K562 (cell line): ENCODE measurements at regions not wholly inside any gene's neighbourhood (a gene's known extent, or its start where the extent isn't known, plus 50 kb on each side); places are given as distances from the start of the nearest gene placed in this dataset.

Experiments
- ARNT ChIP-seq, 2 experiments: fragments of 450-650 bp; IDR thresholded peaks; 2 replicates each; pipeline ENCODE4 v1.6.1; 2016; ENCODE audit warnings: mild to moderate bottlenecking in 1 of 2
- DDX20 ChIP-seq: fragments of 450-650 bp; IDR thresholded peaks from 2 replicates; pipeline ENCODE4 v1.6.1; 2016; ENCODE audit warnings: missing genetic modification characterization, low read depth, mild to moderate bottlenecking, missing compliant biosample characterization, moderate library complexity
- DNMT1 ChIP-seq: fragments of 450-650 bp; IDR thresholded peaks from 2 replicates; pipeline ENCODE4 v1.6.1; 2016; ENCODE audit warnings: antibody characterized with exemption, mild to moderate bottlenecking
- JUNB ChIP-seq: fragments of 450-650 bp; formaldehyde crosslinking; conservative IDR thresholded peaks from 2 replicates; pipeline ENCODE4 v1.4.0; 2020; ENCODE audit warnings: mild to moderate bottlenecking
- KLF10 ChIP-seq: fragments of 250-450 bp; sonication (Bioruptor Pico); IDR thresholded peaks from 2 replicates; pipeline ENCODE4 v1.6.1; 2021; ENCODE audit warnings: matching md5 sums
- KLF16 ChIP-seq: IDR thresholded peaks from 2 replicates; pipeline ENCODE4 v1.6.1; 2016; ENCODE audit warnings: antibody characterized with exemption
- L3MBTL2 ChIP-seq: fragments of 450-650 bp; IDR thresholded peaks from 2 replicates; pipeline ENCODE4 v1.6.1; 2016; ENCODE audit warnings: mild to moderate bottlenecking, moderate library complexity
- MEIS2 ChIP-seq: fragments of 450-650 bp; IDR thresholded peaks from 2 replicates; pipeline ENCODE4 v1.6.1; 2014; ENCODE audit warnings: mild to moderate bottlenecking; ENCODE audit not compliant: partially characterized antibody
- MTA2 ChIP-seq: fragments of 450-650 bp; IDR thresholded peaks from 2 replicates; pipeline ENCODE4 v1.6.1; 2016; ENCODE audit warnings: low read depth
- NEUROD1 ChIP-seq: fragments of 150-350 bp; IDR thresholded peaks from 2 replicates; pipeline ENCODE4 v1.6.1; 2014; ENCODE audit warnings: borderline replicate concordance, low read length, low read depth; ENCODE audit not compliant: partially characterized antibody
- NFIC ChIP-seq: fragments of 450-650 bp; IDR thresholded peaks from 2 replicates; pipeline ENCODE4 v1.6.1; 2017; ENCODE audit warnings: mild to moderate bottlenecking, inconsistent platforms
- ZNF586 ChIP-seq: fragments of 450-650 bp; formaldehyde crosslinking; conservative IDR thresholded peaks from 2 replicates; pipeline ENCODE4 v1.4.0; 2020; ENCODE audit warnings: mild to moderate bottlenecking, moderate library complexity
- TF ChIP-seq, protein P1 (sequence below): fragments of 450-650 bp; IDR thresholded peaks from 2 replicates; pipeline ENCODE4 v1.6.1; 2016; ENCODE audit warnings: mild to moderate bottlenecking, moderate library complexity
- TF ChIP-seq, protein P2 (sequence below): fragments of 450-650 bp; IDR thresholded peaks from 2 replicates; pipeline ENCODE4 v1.6.1; 2014; ENCODE audit warnings: low read depth, mild to moderate bottlenecking, moderate library complexity, borderline replicate concordance

DNA sequence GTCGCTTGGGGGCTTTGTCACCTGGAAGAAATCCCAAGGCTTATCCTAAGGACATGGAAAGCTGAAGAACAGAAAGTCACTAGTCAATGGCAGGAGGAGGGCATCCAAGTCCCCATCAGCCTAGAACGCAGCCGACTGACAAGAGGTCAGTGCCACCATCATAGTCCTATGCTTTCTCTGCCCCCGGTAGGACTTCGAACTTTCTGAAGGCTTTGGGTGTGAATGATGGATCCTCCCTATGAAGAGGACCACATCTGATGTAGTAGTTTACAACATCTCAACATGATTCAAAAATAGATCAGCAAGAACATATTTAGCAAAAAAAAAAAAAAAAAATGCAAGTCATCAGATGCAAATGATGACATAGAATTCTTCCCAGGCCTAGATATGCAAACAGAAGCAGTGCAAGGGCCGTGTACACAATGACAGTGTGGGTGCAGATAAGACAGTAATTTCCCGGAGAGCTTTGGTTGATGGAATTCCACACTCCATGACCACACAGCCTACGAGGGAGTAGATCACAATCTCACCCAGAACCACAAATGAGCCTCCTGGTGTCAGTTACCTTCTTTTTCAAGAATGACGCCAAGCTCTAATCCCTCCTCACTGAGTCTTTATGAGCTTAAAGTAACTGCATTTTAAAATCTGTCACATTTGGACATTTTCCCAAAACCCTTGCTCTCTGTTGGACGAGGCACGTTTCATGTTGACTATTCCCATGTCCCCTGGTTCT is 88.2 kb downstream of the PSMG1 start (continued):
- TF ChIP-seq, protein P1, sequence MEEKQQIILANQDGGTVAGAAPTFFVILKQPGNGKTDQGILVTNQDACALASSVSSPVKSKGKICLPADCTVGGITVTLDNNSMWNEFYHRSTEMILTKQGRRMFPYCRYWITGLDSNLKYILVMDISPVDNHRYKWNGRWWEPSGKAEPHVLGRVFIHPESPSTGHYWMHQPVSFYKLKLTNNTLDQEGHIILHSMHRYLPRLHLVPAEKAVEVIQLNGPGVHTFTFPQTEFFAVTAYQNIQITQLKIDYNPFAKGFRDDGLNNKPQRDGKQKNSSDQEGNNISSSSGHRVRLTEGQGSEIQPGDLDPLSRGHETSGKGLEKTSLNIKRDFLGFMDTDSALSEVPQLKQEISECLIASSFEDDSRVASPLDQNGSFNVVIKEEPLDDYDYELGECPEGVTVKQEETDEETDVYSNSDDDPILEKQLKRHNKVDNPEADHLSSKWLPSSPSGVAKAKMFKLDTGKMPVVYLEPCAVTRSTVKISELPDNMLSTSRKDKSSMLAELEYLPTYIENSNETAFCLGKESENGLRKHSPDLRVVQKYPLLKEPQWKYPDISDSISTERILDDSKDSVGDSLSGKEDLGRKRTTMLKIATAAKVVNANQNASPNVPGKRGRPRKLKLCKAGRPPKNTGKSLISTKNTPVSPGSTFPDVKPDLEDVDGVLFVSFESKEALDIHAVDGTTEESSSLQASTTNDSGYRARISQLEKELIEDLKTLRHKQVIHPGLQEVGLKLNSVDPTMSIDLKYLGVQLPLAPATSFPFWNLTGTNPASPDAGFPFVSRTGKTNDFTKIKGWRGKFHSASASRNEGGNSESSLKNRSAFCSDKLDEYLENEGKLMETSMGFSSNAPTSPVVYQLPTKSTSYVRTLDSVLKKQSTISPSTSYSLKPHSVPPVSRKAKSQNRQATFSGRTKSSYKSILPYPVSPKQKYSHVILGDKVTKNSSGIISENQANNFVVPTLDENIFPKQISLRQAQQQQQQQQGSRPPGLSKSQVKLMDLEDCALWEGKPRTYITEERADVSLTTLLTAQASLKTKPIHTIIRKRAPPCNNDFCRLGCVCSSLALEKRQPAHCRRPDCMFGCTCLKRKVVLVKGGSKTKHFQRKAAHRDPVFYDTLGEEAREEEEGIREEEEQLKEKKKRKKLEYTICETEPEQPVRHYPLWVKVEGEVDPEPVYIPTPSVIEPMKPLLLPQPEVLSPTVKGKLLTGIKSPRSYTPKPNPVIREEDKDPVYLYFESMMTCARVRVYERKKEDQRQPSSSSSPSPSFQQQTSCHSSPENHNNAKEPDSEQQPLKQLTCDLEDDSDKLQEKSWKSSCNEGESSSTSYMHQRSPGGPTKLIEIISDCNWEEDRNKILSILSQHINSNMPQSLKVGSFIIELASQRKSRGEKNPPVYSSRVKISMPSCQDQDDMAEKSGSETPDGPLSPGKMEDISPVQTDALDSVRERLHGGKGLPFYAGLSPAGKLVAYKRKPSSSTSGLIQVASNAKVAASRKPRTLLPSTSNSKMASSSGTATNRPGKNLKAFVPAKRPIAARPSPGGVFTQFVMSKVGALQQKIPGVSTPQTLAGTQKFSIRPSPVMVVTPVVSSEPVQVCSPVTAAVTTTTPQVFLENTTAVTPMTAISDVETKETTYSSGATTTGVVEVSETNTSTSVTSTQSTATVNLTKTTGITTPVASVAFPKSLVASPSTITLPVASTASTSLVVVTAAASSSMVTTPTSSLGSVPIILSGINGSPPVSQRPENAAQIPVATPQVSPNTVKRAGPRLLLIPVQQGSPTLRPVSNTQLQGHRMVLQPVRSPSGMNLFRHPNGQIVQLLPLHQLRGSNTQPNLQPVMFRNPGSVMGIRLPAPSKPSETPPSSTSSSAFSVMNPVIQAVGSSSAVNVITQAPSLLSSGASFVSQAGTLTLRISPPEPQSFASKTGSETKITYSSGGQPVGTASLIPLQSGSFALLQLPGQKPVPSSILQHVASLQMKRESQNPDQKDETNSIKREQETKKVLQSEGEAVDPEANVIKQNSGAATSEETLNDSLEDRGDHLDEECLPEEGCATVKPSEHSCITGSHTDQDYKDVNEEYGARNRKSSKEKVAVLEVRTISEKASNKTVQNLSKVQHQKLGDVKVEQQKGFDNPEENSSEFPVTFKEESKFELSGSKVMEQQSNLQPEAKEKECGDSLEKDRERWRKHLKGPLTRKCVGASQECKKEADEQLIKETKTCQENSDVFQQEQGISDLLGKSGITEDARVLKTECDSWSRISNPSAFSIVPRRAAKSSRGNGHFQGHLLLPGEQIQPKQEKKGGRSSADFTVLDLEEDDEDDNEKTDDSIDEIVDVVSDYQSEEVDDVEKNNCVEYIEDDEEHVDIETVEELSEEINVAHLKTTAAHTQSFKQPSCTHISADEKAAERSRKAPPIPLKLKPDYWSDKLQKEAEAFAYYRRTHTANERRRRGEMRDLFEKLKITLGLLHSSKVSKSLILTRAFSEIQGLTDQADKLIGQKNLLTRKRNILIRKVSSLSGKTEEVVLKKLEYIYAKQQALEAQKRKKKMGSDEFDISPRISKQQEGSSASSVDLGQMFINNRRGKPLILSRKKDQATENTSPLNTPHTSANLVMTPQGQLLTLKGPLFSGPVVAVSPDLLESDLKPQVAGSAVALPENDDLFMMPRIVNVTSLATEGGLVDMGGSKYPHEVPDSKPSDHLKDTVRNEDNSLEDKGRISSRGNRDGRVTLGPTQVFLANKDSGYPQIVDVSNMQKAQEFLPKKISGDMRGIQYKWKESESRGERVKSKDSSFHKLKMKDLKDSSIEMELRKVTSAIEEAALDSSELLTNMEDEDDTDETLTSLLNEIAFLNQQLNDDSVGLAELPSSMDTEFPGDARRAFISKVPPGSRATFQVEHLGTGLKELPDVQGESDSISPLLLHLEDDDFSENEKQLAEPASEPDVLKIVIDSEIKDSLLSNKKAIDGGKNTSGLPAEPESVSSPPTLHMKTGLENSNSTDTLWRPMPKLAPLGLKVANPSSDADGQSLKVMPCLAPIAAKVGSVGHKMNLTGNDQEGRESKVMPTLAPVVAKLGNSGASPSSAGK: no peak
- TF ChIP-seq ZNF586 (CRISPR knock-in tag): no peak
- peak; percentile 32; the same call in 1 of the 2 replicates for TF ChIP-seq L3MBTL2
- TF ChIP-seq NEUROD1: peak; percentile 30
- peak in 1 of 2 experiments; percentile 80; a peak in 2 of 4 replicates for TF ChIP-seq ARNT (IDR thresholded peaks at IDR 0.05)
- no peak for TF ChIP-seq JUNB (CRISPR knock-in tag)
- TF ChIP-seq, protein P2, sequence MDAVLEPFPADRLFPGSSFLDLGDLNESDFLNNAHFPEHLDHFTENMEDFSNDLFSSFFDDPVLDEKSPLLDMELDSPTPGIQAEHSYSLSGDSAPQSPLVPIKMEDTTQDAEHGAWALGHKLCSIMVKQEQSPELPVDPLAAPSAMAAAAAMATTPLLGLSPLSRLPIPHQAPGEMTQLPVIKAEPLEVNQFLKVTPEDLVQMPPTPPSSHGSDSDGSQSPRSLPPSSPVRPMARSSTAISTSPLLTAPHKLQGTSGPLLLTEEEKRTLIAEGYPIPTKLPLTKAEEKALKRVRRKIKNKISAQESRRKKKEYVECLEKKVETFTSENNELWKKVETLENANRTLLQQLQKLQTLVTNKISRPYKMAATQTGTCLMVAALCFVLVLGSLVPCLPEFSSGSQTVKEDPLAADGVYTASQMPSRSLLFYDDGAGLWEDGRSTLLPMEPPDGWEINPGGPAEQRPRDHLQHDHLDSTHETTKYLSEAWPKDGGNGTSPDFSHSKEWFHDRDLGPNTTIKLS: no peak
- peak; percentile 46; the same call in 1 of the 2 replicates for TF ChIP-seq DDX20
- no peak for TF ChIP-seq KLF10 (CRISPR knock-in tag)
- peak; percentile 54 for TF ChIP-seq KLF16
- peak; percentile 74 for TF ChIP-seq MEIS2
- TF ChIP-seq MTA2: 0 out of 2 replicates have a peak, but pooled peaks have one; percentile 48
- no peak for TF ChIP-seq DNMT1
- peak; percentile 17; the same call in 1 of the 2 replicates for TF ChIP-seq NFIC
